ENCODE measurements at regions not wholly inside any gene's neighbourhood (a gene's known extent, or its start where the extent isn't known, plus 50 kb on each side); places are given as distances from the start of the nearest gene placed in this dataset.

DNA sequence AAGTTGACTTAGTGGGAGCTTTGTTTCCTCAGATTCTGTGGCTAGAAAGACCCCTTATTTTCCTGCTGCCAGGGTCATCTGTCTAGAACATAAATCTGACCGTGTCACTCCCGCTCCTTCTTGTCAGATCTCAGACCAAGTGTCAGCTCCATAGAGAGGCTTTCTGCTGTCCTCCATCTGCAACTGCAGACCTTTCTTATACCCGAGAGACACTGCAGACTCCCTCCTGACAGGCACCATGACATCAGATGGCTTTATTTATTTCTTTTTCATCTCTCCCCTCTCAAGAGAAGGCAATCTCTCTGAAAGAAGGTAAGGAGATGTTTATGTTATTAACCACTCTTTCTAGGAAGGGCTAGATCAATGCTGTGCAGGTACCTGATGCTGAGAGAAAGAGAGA, 726.5 kb downstream of the UQCRFS1 start:
- 94% methylated on average over 3 of the region's 3 CpGs for WGBS

DNA sequence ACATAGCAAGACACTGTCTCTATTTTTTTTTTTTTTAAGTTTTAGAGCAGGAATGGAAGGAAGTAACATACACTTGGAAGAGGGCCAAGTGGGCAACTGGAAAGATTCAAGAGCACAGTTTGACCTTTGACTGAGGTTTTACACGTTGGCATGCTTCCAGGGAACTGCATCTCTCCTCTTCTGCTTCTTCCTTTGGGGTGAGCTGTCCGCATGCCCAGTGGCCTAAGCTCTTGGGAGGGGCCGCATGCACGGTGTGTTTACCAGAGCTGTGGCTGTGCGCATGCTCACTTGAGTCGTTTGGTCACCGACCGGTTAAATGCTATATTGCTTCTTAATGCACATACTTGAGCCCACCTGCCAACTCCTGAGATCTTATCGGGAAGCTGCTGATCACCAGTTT, 727.7 kb downstream of the UQCRFS1 start:
- H3K36me3 ChIP-seq (ENCODE audit: insufficient read depth, low read length), result no peaks in the 10 kb centered on the region
- 94% methylated on average over 9 of the region's 9 CpGs for WGBS
- no peaks in the 10 kb centered on the region for H3K9me3 ChIP-seq (ENCODE audit: insufficient read depth, low read depth, low read length)
- H3K9ac ChIP-seq (ENCODE audit: low read depth, low read length), result no peak overlapping the region
- peaks cover 20% of the 10 kb centered on the region for H3K4me1 ChIP-seq (ENCODE audit: insufficient read depth, low read length)
- H3K27ac ChIP-seq (ENCODE audit: low read depth, low read length), result no peak overlapping the region
- H3K4me3 ChIP-seq (ENCODE audit: low read length), result no peak overlapping the region
- H3K27me3 ChIP-seq (ENCODE audit: insufficient read depth, low read length), result no peaks in the 10 kb centered on the region

More for the DNA sequence above, 726.5 kb downstream of the UQCRFS1 start:
- H3K4me1 ChIP-seq (ENCODE audit: insufficient read depth, low read length), result peaks cover 20% of the 10 kb centered on the region
- no peaks in the 10 kb centered on the region for H3K27me3 ChIP-seq (ENCODE audit: insufficient read depth, low read length)
- no peak overlapping the region for H3K27ac ChIP-seq (ENCODE audit: low read depth, low read length)
- H3K36me3 ChIP-seq (ENCODE audit: insufficient read depth, low read length), result no peaks in the 10 kb centered on the region
- no peak overlapping the region for H3K4me3 ChIP-seq (ENCODE audit: low read length)
- no peak overlapping the region for H3K9ac ChIP-seq (ENCODE audit: low read depth, low read length)
- no peaks in the 10 kb centered on the region for H3K9me3 ChIP-seq (ENCODE audit: insufficient read depth, low read depth, low read length)

DNA sequence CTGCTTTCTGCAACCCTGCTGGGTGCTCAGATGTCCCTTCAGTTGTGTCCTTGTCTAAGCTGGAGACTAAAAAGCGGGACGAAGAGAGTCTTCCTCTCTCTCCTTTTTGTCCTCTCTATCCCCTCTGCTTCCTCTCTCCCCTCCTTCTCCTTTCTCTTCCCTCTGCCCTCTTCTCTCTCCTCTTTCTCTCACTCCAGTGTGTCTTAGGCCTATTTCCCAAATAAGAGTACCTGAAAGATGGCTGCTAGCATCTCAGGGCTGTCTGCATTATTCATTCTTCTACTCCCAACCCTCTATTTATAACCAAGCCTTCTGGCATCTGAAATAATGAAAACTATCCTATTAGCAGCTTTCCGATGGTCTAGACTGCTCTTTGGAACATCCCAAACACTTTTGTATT, 729.8 kb downstream of the UQCRFS1 start:
- H3K27ac ChIP-seq (ENCODE audit: low read depth, low read length), result no peak overlapping the region
- H3K27me3 ChIP-seq (ENCODE audit: insufficient read depth, low read length), result no peaks in the 10 kb centered on the region
- H3K9ac ChIP-seq (ENCODE audit: low read depth, low read length), result no peak overlapping the region
- H3K4me1 ChIP-seq (ENCODE audit: insufficient read depth, low read length), result peaks cover 18% of the 10 kb centered on the region
- no peak overlapping the region for H3K4me3 ChIP-seq (ENCODE audit: low read length)
- H3K36me3 ChIP-seq (ENCODE audit: insufficient read depth, low read length), result no peaks in the 10 kb centered on the region
- 85% methylated on average over 3 of the region's 3 CpGs for WGBS
- H3K9me3 ChIP-seq (ENCODE audit: insufficient read depth, low read depth, low read length), result no peaks in the 10 kb centered on the region

DNA sequence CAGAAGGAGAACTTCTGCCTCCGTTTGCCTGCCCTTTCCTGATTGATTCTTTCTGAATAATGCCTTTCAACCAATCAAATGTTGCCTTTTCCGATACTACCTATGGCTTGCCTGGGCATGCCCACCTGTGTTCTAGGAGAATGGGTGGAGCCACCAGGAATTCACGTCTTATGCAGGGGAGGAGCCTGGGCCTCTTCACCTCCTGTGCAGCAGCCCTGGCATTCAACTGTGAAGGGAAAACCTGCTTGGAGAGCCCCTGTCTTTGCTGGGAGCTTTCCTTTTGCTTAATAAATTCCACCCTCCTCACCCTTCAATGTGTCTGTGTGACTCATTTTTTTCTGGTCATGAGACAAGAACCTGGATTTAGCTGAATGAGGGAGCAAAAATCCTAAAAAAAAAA, 730.7 kb downstream of the UQCRFS1 start:
- Histone ChIP-seq H3K27ac (ENCODE audit: low read depth, low read length) (no peak overlapping the region), H3K4me1 (ENCODE audit: insufficient read depth, low read length) (peaks cover 15% of the 10 kb centered on the region), H3K9ac (ENCODE audit: low read depth, low read length) (no peak overlapping the region), H3K9me3 (ENCODE audit: insufficient read depth, low read depth, low read length) (no peaks in the 10 kb centered on the region), H3K27me3 (ENCODE audit: insufficient read depth, low read length) (no peaks in the 10 kb centered on the region), H3K4me3 (ENCODE audit: low read length) (no peak overlapping the region), H3K36me3 (ENCODE audit: insufficient read depth, low read length) (no peaks in the 10 kb centered on the region)
- WGBS, result 62% methylated on average over 3 of the region's 3 CpGs

DNA sequence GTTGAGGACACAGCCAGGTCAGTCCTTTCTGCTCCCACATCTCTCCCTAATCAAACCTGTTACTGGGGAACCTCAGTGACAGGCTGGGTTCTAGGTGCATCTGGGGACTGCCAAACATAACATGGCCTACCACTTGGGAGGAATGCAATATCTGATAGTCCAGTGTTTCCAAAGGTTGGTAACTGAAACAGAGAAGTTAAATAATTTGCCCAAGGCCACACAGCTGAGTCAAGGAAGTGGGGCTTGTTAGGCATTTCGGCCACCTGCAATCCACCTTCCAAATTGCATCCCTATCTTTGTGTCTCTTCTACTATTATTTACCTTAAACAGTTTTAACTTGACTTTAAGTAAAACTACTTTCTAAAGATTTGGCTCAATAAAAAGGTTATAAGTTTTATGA, 731.3 kb downstream of the UQCRFS1 start:
- Histone ChIP-seq H3K9me3 (ENCODE audit: insufficient read depth, low read depth, low read length) (no peaks in the 10 kb centered on the region), H3K9ac (ENCODE audit: low read depth, low read length) (no peak overlapping the region), H3K4me1 (ENCODE audit: insufficient read depth, low read length) (peaks cover 15% of the 10 kb centered on the region), H3K36me3 (ENCODE audit: insufficient read depth, low read length) (no peaks in the 10 kb centered on the region), H3K4me3 (ENCODE audit: low read length) (no peak overlapping the region), H3K27me3 (ENCODE audit: insufficient read depth, low read length) (no peaks in the 10 kb centered on the region), H3K27ac (ENCODE audit: low read depth, low read length) (no peak overlapping the region)
- WGBS, result 64% methylated on average over 1 of the region's 1 CpG

DNA sequence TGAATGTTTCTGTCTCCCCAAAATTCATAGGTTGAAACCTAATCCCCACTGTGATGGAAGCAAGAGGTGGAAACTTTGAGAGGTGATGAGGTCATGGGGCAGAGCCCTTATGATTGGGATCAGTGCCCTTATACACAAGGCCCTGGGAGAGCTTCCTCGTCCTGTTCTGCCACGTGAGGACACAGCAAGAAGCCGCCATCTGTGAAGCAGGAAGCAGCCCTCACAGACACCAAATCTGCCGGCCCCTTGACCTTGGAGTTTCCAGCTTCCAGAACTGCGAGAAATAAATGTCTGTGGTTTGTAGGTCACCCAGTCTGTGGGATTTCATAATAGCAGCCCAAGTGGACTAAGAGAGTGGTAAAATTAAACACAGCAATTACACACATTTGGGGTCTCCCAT, 737.4 kb downstream of the UQCRFS1 start:
- H3K9me3 ChIP-seq (ENCODE audit: insufficient read depth, low read depth, low read length), result no peaks in the 10 kb centered on the region
- H3K4me3 ChIP-seq (ENCODE audit: low read length), result no peak overlapping the region
- no peaks in the 10 kb centered on the region for H3K27me3 ChIP-seq (ENCODE audit: insufficient read depth, low read length)
- 91% methylated on average over 5 of the region's 5 CpGs for whole genome bisulfite sequencing
- no peak overlapping the region for H3K9ac ChIP-seq (ENCODE audit: low read depth, low read length)
- no peaks in the 10 kb centered on the region for H3K36me3 ChIP-seq (ENCODE audit: insufficient read depth, low read length)
- H3K27ac ChIP-seq (ENCODE audit: low read depth, low read length), result no peak overlapping the region
- H3K4me1 ChIP-seq (ENCODE audit: insufficient read depth, low read length), result 0 out of 2 replicates have a peak, but pooled peaks cover under 1% of the 10 kb centered on the region

DNA sequence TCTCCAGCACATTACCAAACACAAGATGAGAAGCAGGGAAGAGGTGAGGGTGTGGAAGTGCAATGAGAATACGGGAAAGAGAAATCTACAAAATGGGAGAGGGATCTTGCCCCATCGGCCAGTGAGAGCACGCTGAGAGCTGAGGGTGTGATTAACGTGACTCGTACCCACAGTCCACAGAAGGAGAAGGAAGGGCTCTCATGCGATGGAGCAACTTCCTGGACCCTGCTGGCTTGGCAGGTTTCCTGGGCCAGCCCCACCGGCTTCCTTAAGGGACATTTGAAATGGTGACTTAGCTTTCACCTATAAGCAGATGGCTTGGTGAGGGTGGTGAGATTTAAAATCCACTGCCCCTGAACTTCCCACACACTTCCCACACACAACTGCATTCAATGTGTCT, 740.1 kb downstream of the UQCRFS1 start:
- Histone ChIP-seq H3K4me1 (ENCODE audit: insufficient read depth, low read length) (peaks cover 12% of the 10 kb centered on the region; the same call in 1 of the 2 replicates), H3K9ac (ENCODE audit: low read depth, low read length) (no peak overlapping the region), H3K4me3 (ENCODE audit: low read length) (no peak overlapping the region), H3K9me3 (ENCODE audit: insufficient read depth, low read depth, low read length) (no peaks in the 10 kb centered on the region), H3K36me3 (ENCODE audit: insufficient read depth, low read length) (no peaks in the 10 kb centered on the region), H3K27me3 (ENCODE audit: insufficient read depth, low read length) (no peaks in the 10 kb centered on the region), H3K27ac (ENCODE audit: low read depth, low read length) (no peak overlapping the region)
- whole genome bisulfite sequencing, result 81% methylated on average over 7 of the region's 7 CpGs

DNA sequence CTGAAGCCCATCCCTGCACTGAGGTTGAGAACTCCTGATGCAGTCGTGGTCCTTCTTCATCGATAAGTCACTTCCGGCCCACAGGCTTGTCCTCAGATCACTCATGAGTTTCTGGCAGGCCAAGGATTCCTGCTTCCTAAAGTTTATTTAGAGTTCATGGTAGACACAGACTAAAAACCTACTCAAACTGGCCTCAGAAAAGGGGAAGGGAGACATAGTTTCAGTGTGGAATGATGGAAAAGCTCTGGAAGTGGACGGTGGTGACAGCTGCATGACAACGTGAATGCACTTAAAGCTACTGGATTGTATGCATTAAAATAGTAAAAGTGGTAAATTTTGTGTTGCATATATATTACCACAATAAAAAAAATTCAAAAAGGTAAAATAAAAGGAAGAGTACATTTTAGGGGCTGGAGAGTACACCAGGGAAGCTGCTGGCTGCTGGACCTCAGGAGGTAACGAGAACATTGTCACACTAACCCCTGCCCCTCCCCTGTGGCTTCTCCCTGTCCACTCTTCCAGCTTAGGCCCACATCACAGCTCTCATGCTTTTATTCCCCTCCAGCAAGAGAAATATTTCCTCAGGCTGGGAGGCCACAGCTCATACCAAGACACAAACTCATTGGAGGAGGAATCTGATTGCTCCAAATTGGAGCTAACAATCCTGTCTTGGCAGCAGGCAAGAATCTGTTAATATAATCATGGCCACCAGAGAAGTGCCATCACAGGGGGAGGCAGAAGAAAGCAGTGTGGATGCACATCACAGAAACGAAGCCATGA, 741.0 kb downstream of the UQCRFS1 start:
- Histone ChIP-seq H3K4me3 (ENCODE audit: low read length) (no peak overlapping the region), H3K27me3 (ENCODE audit: insufficient read depth, low read length) (no peaks in the 10 kb centered on the region), H3K9ac (ENCODE audit: low read depth, low read length) (no peak overlapping the region), H3K27ac (ENCODE audit: low read depth, low read length) (no peak overlapping the region), H3K9me3 (ENCODE audit: insufficient read depth, low read depth, low read length) (no peaks in the 10 kb centered on the region), H3K36me3 (ENCODE audit: insufficient read depth, low read length) (no peaks in the 10 kb centered on the region), H3K4me1 (ENCODE audit: insufficient read depth, low read length) (peaks cover 12% of the 10 kb centered on the region; the same call in 1 of the 2 replicates)
- 95% methylated on average over 7 of the region's 7 CpGs for WGBS

DNA sequence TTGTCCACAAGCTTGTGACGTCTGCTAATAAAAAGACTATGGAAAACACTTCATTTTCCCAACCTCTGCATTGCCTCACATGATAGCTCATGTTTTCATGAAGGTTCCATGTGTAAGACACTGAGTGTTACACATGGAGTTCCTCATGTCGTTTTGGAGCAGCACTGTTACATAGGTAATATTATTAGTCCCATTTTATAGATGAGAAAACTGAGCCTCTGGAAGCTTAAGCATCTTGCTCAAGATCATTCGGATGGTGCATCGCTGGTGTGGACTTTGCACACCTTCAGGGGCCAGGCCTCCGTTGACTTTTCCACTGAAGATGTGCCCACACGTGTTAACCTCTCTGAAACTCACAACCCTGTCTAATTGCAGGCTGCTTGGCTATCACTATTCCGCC, 743.4 kb downstream of the UQCRFS1 start:
- 94% methylated on average over 7 of the region's 7 CpGs for WGBS
- no peak overlapping the region for H3K9ac ChIP-seq (ENCODE audit: low read depth, low read length)
- peaks cover 15% of the 10 kb centered on the region; the same call in 1 of the 2 replicates for H3K4me1 ChIP-seq (ENCODE audit: insufficient read depth, low read length)

DNA sequence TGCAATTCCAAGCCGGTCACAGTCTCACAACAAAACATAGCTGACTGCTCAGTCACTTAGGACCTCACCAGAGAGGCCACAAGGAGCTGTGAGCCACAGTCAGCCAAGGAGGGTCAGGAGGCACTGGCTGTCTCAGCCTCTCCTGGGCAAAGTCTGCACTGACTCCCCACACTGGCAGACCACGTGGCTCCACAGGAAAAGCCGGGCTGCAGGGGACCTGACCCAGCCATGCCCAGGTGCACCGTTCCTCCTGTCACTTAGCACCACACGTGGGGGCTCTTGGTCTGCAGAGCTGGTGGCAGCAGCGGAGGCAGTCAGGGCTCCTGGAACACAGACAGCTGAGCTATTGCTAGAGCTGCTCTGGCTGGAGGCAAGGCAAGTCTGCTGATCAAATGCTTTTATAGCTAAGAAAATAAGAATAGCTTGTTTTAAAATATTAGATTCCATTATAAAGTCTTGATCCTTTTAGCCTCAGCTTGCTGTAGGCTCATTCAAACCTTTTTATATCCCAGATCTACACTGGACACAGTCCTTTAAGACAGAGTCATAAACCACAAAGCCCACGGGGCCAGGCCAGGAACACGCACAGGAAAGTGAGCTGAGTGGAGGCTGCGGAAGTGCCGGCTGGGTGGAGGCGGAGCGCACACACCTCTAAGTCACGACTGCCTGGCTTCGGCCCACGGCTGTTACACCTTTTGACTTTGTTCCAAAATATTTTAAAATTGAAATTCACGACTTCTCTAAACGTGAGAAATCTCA, 744.1 kb downstream of the UQCRFS1 start:
- Histone ChIP-seq H3K27ac (ENCODE audit: low read depth, low read length) (no peak overlapping the region), H3K36me3 (ENCODE audit: insufficient read depth, low read length) (no peaks in the 10 kb centered on the region), H3K4me1 (ENCODE audit: insufficient read depth, low read length) (peaks cover 15% of the 10 kb centered on the region; the same call in 1 of the 2 replicates), H3K4me3 (ENCODE audit: low read length) (no peak overlapping the region), H3K9me3 (ENCODE audit: insufficient read depth, low read depth, low read length) (no peaks in the 10 kb centered on the region), H3K9ac (ENCODE audit: low read depth, low read length) (no peak overlapping the region), H3K27me3 (ENCODE audit: insufficient read depth, low read length) (no peaks in the 10 kb centered on the region)
- 74% methylated on average over 17 of the region's 17 CpGs for WGBS

More for the DNA sequence above, 743.4 kb downstream of the UQCRFS1 start:
- Histone ChIP-seq H3K36me3 (ENCODE audit: insufficient read depth, low read length) (no peaks in the 10 kb centered on the region), H3K27ac (ENCODE audit: low read depth, low read length) (no peak overlapping the region), H3K4me3 (ENCODE audit: low read length) (no peak overlapping the region), H3K9me3 (ENCODE audit: insufficient read depth, low read depth, low read length) (no peaks in the 10 kb centered on the region), H3K27me3 (ENCODE audit: insufficient read depth, low read length) (no peaks in the 10 kb centered on the region)
